H9 (cell line): ENCODE measurements at regions not wholly inside any gene's neighbourhood (a gene's known extent, or its start where the extent isn't known, plus 50 kb on each side); places are given as distances from the start of the nearest gene placed in this dataset.

ENCODE experiments used
- DNase-seq: peaks from one replicate; pipeline ENCODE4 v3.0.0-alpha.2; 2017
- H2AFZ ChIP-seq: one replicate; pipeline ENCODE4 v1.6.1; 2013; ENCODE audit warnings: mild to moderate bottlenecking, low read length, control low read depth, moderate library complexity
- H2AK5ac ChIP-seq: 2 replicates; pipeline ENCODE4 v1.6.1; 2013; ENCODE audit warnings: low read length, control low read depth, mixed read lengths; ENCODE audit not compliant: insufficient read length
- H2BK120ac ChIP-seq: one replicate; pipeline ENCODE4 v1.6.1; 2013; ENCODE audit warnings: low read depth, mild to moderate bottlenecking, low read length, control low read depth, inconsistent platforms; ENCODE audit not compliant: poor library complexity, severe bottlenecking
- H2BK12ac ChIP-seq: 2 replicates; pipeline ENCODE4 v1.6.1; 2013; ENCODE audit warnings: low read length, control low read depth, mixed read lengths, low read depth; ENCODE audit not compliant: insufficient read length
- H2BK15ac ChIP-seq: 2 replicates; pipeline ENCODE4 v1.6.1; 2013; ENCODE audit warnings: low read depth, low read length, control low read depth
- H2BK20ac ChIP-seq: one replicate; pipeline ENCODE4 v1.6.1; 2013; ENCODE audit warnings: low read depth, mild to moderate bottlenecking, low read length, control low read depth, inconsistent platforms; ENCODE audit not compliant: poor library complexity, severe bottlenecking
- H2BK5ac ChIP-seq: 2 replicates; pipeline ENCODE4 v1.6.1; 2013; ENCODE audit warnings: low read length, control low read depth, mixed read lengths; ENCODE audit not compliant: insufficient read length
- H3K14ac ChIP-seq: 2 replicates; pipeline ENCODE4 v1.6.1; 2013; ENCODE audit warnings: low read length, control low read depth; ENCODE audit not compliant: insufficient read depth
- H3K18ac ChIP-seq: 2 replicates; pipeline ENCODE4 v1.6.1; 2013; ENCODE audit warnings: low read depth, mild to moderate bottlenecking, mixed read lengths, low read length, control low read depth; ENCODE audit not compliant: insufficient read length
- H3K23ac ChIP-seq: 2 replicates; pipeline ENCODE4 v1.6.1; 2013; ENCODE audit warnings: low read length, control low read depth, mixed read lengths, low read depth; ENCODE audit not compliant: insufficient read length
- H3K23me2 ChIP-seq: 2 replicates; pipeline ENCODE4 v1.6.1; 2013; ENCODE audit warnings: low read depth, mild to moderate bottlenecking, mixed read lengths, low read length, control low read depth; ENCODE audit not compliant: insufficient read length, poor library complexity, severe bottlenecking
- H3K27ac ChIP-seq: 2 replicates; pipeline ENCODE4 v1.5.1; 2013; ENCODE audit warnings: low read length, control low read depth, mixed read lengths, low read depth; ENCODE audit not compliant: insufficient read length
- H3K27me3 ChIP-seq: 2 replicates; pipeline ENCODE4 v1.6.1; 2013; ENCODE audit warnings: low read length, control low read depth, inconsistent platforms; ENCODE audit not compliant: insufficient read depth
- H3K4ac ChIP-seq: 2 replicates; pipeline ENCODE4 v1.6.1; 2013; ENCODE audit warnings: low read depth, mild to moderate bottlenecking, control low read depth, inconsistent platforms, low read length, moderate library complexity
- H3K4me1 ChIP-seq: 2 replicates; pipeline ENCODE4 v1.6.1; 2013; ENCODE audit warnings: low read length, control low read depth, inconsistent platforms; ENCODE audit not compliant: insufficient read depth
- H3K4me2 ChIP-seq: 2 replicates; pipeline ENCODE4 v1.6.1; 2013; ENCODE audit warnings: low read length, control low read depth, mixed read lengths; ENCODE audit not compliant: insufficient read length, insufficient read depth
- H3K56ac ChIP-seq: 2 replicates; pipeline ENCODE4 v1.6.1; 2013; ENCODE audit warnings: low read depth, mild to moderate bottlenecking, mixed read lengths, low read length, control low read depth; ENCODE audit not compliant: insufficient read length
- H3K79me1 ChIP-seq: 2 replicates; pipeline ENCODE4 v1.6.1; 2013; ENCODE audit warnings: low read depth, mild to moderate bottlenecking, moderate library complexity, low read length, control low read depth, inconsistent platforms; ENCODE audit not compliant: insufficient read depth, poor library complexity, severe bottlenecking
- H3K79me2 ChIP-seq: 2 replicates; pipeline ENCODE4 v1.6.1; 2013; ENCODE audit warnings: low read length, control low read depth, inconsistent platforms; ENCODE audit not compliant: insufficient read depth
- H3K9ac ChIP-seq: 2 replicates; pipeline ENCODE4 v1.6.1; 2013; ENCODE audit warnings: low read length, control low read depth, mixed read lengths; ENCODE audit not compliant: insufficient read length; ENCODE audit errors: extremely low read depth
- H3K9me3 ChIP-seq: one replicate; pipeline ENCODE4 v1.6.1; 2013; ENCODE audit warnings: low read depth, low read length, inconsistent platforms; ENCODE audit not compliant: control insufficient read depth
- H3T11ph ChIP-seq: one replicate; pipeline ENCODE4 v1.6.1; 2013; ENCODE audit warnings: mild to moderate bottlenecking, low read length, control low read depth, inconsistent platforms
- H4K20me1 ChIP-seq: one replicate; pipeline ENCODE4 v1.6.1; 2013; ENCODE audit not compliant: control insufficient read depth, insufficient read length, insufficient read depth
- H4K5ac ChIP-seq: 2 replicates; pipeline ENCODE4 v1.6.1; 2013; ENCODE audit warnings: low read depth, mild to moderate bottlenecking, mixed read lengths, low read length, control low read depth; ENCODE audit not compliant: insufficient read length
- H4K8ac ChIP-seq: replicated peaks from 2 replicates; pipeline ENCODE4 v1.6.1; 2013; ENCODE audit warnings: low read length, control low read depth, mixed read lengths, low read depth; ENCODE audit not compliant: insufficient read length
- H4K91ac ChIP-seq: 2 replicates; pipeline ENCODE4 v1.6.1; 2013; ENCODE audit warnings: low read depth, mild to moderate bottlenecking, moderate library complexity, mixed read lengths, low read length, control low read depth; ENCODE audit not compliant: insufficient read length
- H3K27ac Mint-ChIP-seq, 3 experiments: 2 replicates in 2 of 3; 3 replicates in 1 of 3; pipeline ENCODE4 v1.8.0; 2020 to 2021; ENCODE audit warnings: mixed read lengths in 3 of 3, mild to moderate bottlenecking in 1 of 3, moderate library complexity in 1 of 3
- H3K27me3 Mint-ChIP-seq: 2 replicates; pipeline ENCODE4 v1.8.0; 2021; ENCODE audit warnings: low read depth, mild to moderate bottlenecking, moderate library complexity, mixed read lengths
- H3K36me3 Mint-ChIP-seq, 3 experiments: 2 replicates in 2 of 3; 3 replicates in 1 of 3; pipeline ENCODE4 v1.8.0; 2020 to 2021; ENCODE audit warnings: low read depth in 3 of 3, mixed read lengths in 3 of 3; ENCODE audit not compliant: insufficient read depth in 1 of 3
- H3K4me1 Mint-ChIP-seq, 2 experiments: 2 replicates each; pipeline ENCODE4 v1.8.0; 2020; ENCODE audit warnings: mixed read lengths in 2 of 2
- H3K4me3 Mint-ChIP-seq, 2 experiments: 2 replicates in 1 of 2; 3 replicates in 1 of 2; pipeline ENCODE4 v1.8.0; 2020 to 2021; ENCODE audit warnings: mild to moderate bottlenecking in 2 of 2, mixed read lengths in 2 of 2, moderate library complexity in 1 of 2
- H3K9me3 Mint-ChIP-seq, 2 experiments: 2 replicates in 1 of 2; 3 replicates in 1 of 2; pipeline ENCODE4 v1.8.0; 2020; ENCODE audit warnings: mild to moderate bottlenecking in 2 of 2, mixed read lengths in 2 of 2, moderate library complexity in 1 of 2
- CTCF ChIP-seq: fragments of 200-600 bp; sonication (generic); conservative IDR thresholded peaks from 3 replicates; pipeline ENCODE4 v1.8.0; 2021; ENCODE audit warnings: antibody characterized with exemption, mild to moderate bottlenecking
- WGBS: extraction: QIAGEN DNeasy Blood & Tissue Kit; methylation state at CpG from one replicate; pipeline ENCODE4 v1.1.7; 2013; ENCODE audit warnings: missing lambda C conversion rate, low lambda C conversion rate, mixed read lengths; ENCODE audit not compliant: insufficient read length; ENCODE audit errors: extremely low coverage; 5-methylcytosine and 5-hydroxymethylcytosine counted together

- Mint-ChIP-seq H3K36me3 (no peaks in the 10 kb centered on the region), H3K27ac (peak overlapping the region in 2 of 3 experiments; percentile 13 to 62; a peak in 2 of 7 replicates), H3K4me1 (peaks cover 16 to 18% of the 10 kb centered on the region in 2 experiments), H3K4me3 (peak overlapping the region in 1 of 2 experiments; percentile 55; a peak in 1 of 5 replicates), H3K27me3 (no peaks in the 10 kb centered on the region), H3K9me3 (no peaks in the 10 kb centered on the region)
- H3K4ac ChIP-seq: no peak overlapping the region
- no peak overlapping the region for H3T11ph ChIP-seq
- no peaks in the 10 kb centered on the region for H3K79me1 ChIP-seq
- no peak overlapping the region for H2BK20ac ChIP-seq
- H4K8ac ChIP-seq: no peak overlapping the region
- H3K27ac ChIP-seq: no peak overlapping the region
- H3K4me1 ChIP-seq: no peaks in the 10 kb centered on the region
- H3K4me2 ChIP-seq: no peak overlapping the region
- H2BK5ac ChIP-seq: no peak overlapping the region
- no peak overlapping the region for H4K91ac ChIP-seq
- H3K9ac ChIP-seq: no peak overlapping the region
- H3K14ac ChIP-seq: no peak overlapping the region
- TF ChIP-seq CTCF: no peak
- H3K27me3 ChIP-seq: no peaks in the 10 kb centered on the region
- H3K56ac ChIP-seq: no peak overlapping the region
- H2AK5ac ChIP-seq: no peak overlapping the region
- H2BK12ac ChIP-seq: no peak overlapping the region
- H3K79me2 ChIP-seq: no peaks in the 10 kb centered on the region
- H4K5ac ChIP-seq: no peak overlapping the region
- no CpG with 5 or more reads among the region's 4 CpGs for WGBS
- no peaks in the 10 kb centered on the region for H3K23me2 ChIP-seq
- H2BK120ac ChIP-seq: no peak overlapping the region
- no peak overlapping the region for H3K23ac ChIP-seq
- H2AFZ ChIP-seq: no peak overlapping the region
- no peaks in the 10 kb centered on the region for H4K20me1 ChIP-seq
- H3K9me3 ChIP-seq: no peaks in the 10 kb centered on the region
- H2BK15ac ChIP-seq: no peak overlapping the region
- H3K18ac ChIP-seq: no peak overlapping the region
- no peak for DNase-seq
Observed at GRCh38 chr4:96599752-96600151, 759.9 kb downstream of the PDHA2 start.
